BE2C (cell line): ENCODE measurements at regions not wholly inside any gene's neighbourhood (a gene's known extent, or its start where the extent isn't known, plus 50 kb on each side); places are given as distances from the start of the nearest gene placed in this dataset.

Experiments
- DNase-seq: peaks from one replicate; pipeline ENCODE4 v3.0.0-alpha.2; 2020
- H3K27me3 ChIP-seq: fragments of 250-450 bp; sonication (Bioruptor Pico); 2 replicates; pipeline ENCODE4 v1.5.1; 2020; ENCODE audit warnings: mild to moderate bottlenecking
- H3K36me3 ChIP-seq: fragments of 250-450 bp; sonication (Bioruptor Pico); 2 replicates; pipeline ENCODE4 v1.5.1; 2020; ENCODE audit warnings: mild to moderate bottlenecking
- H3K4me1 ChIP-seq: fragments of 250-450 bp; sonication (Bioruptor Pico); 2 replicates; pipeline ENCODE4 v1.5.1; 2020
- H3K4me3 ChIP-seq: 2 replicates; pipeline ENCODE4 v1.5.1; 2011; ENCODE audit warnings: low read depth, low read length
- H3K9me3 ChIP-seq: fragments of 250-450 bp; sonication (Bioruptor Pico); 2 replicates; pipeline ENCODE4 v1.5.1; 2020
- TF ChIP-seq, protein P1 (sequence below): IDR thresholded peaks from 2 replicates; pipeline ENCODE4 v1.5.1; 2012; ENCODE audit warnings: mild to moderate bottlenecking, low read depth, low read length

DNA sequence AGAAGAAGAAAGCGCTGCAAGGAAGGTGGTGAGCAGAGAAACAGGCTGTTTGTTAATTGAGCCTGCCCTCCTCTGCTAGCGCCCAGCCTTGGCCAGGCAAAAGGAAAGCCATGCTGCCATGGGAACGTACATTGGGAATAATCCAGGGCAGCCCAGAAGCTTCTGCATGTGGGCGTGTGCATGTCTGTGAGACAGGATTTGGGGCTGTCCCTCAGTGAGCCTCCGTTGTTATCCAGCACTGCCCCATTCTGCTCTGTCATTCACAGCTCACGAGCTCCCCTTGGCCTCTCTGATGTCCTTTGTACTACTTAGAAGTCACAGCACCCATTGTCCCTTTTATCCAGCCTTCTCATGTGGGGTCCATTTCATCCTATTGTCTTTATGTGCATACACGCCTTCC, 239.1 kb upstream of the ROPN1 start:
- TF ChIP-seq, protein P1, sequence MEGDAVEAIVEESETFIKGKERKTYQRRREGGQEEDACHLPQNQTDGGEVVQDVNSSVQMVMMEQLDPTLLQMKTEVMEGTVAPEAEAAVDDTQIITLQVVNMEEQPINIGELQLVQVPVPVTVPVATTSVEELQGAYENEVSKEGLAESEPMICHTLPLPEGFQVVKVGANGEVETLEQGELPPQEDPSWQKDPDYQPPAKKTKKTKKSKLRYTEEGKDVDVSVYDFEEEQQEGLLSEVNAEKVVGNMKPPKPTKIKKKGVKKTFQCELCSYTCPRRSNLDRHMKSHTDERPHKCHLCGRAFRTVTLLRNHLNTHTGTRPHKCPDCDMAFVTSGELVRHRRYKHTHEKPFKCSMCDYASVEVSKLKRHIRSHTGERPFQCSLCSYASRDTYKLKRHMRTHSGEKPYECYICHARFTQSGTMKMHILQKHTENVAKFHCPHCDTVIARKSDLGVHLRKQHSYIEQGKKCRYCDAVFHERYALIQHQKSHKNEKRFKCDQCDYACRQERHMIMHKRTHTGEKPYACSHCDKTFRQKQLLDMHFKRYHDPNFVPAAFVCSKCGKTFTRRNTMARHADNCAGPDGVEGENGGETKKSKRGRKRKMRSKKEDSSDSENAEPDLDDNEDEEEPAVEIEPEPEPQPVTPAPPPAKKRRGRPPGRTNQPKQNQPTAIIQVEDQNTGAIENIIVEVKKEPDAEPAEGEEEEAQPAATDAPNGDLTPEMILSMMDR = no peak
- no peak for DNase-seq
- H3K9me3 ChIP-seq = peaks cover 11% of the 10 kb centered on the region
- no peaks in the 10 kb centered on the region for H3K27me3 ChIP-seq
- peaks cover 18% of the 10 kb centered on the region for H3K36me3 ChIP-seq
- H3K4me3 ChIP-seq = no peak overlapping the region
- peaks cover 19% of the 10 kb centered on the region for H3K4me1 ChIP-seq

DNA sequence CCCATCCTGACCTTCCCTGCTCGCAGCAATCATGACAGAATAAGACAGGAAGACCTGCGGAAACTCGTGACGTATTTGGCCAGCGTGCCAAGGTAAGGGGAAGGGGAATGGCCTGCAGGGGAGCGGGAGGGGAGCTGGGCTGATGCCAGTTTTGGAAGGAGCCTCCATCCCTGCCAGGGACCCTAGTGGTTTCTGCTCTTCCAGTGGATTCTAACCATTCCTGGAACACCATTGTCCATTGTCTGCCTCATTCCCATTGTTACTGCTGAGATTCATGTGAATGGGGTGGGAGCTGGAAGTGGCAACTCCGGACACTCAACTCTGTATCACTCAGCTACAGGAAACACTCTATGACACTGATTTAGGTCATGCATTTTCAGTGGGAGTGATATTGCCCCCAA, 242.9 kb upstream of the ROPN1 start:
- Histone ChIP-seq H3K9me3 (no peaks in the 10 kb centered on the region), H3K36me3 (peaks cover 32% of the 10 kb centered on the region), H3K4me1 (peaks cover 8% of the 10 kb centered on the region), H3K27me3 (no peaks in the 10 kb centered on the region), H3K4me3 (no peak overlapping the region)
- TF ChIP-seq, protein P1 = no peak
- DNase-seq = no peak

DNA sequence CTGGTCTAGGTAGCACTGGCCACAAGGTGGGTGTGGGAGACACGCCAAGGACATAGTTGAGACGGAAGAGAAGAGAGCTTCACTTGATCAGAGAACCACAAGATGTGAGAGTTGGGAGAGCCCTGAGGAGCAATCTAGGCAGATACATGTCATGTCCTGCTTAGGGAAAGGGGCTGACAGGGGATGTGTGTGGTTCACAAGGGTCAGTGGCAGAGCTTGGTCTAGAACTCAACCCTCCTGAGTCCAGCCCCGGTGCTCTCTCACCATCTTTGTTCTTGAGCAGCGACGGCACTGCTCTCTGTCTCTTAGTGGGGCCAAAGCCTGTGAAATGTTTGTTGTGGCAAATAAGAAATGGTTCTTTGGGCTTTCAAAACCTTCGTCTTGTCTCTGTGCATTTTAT, 243.5 kb upstream of the ROPN1 start:
- no peak for DNase-seq
- TF ChIP-seq, protein P1 = no peak
- Histone ChIP-seq H3K4me3 (no peak overlapping the region), H3K27me3 (no peaks in the 10 kb centered on the region), H3K36me3 (peaks cover 37% of the 10 kb centered on the region), H3K4me1 (peaks cover 5% of the 10 kb centered on the region), H3K9me3 (no peaks in the 10 kb centered on the region)

DNA sequence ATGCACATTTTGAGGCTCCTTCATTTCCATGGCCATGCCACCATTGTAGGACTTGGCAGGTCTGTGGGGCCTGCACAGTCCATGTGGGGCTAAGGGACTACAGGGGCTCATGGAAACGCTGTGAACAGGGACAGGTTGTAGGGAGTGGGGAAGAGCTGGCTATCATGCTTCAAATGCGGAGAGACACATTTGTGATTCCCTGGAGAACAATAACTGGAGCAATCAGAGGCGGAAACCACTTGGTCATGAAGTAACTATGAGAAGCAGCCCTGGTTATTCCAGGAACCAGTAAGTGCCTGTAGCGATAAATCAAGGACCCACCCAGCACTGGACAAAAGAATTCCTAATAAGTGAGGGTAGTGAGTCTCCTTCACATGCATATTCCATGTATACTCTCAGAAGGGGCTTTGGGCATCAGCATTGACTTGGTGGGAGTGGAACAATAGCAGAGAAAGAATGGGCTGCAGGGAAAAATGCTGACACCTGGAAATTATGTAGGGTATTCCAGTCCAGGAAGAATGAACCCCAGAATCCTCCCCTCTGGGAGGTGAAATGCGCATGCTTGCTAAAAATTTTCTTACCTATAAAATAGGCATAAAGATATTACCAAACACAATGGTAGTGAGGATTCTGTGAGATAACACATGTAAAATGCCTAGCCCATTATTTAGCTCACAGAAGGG, 251.4 kb upstream of the ROPN1 start:
- DNase-seq = peak; percentile 18
- Histone ChIP-seq H3K9me3 (no peaks in the 10 kb centered on the region), H3K36me3 (peaks cover 19% of the 10 kb centered on the region)

DNA sequence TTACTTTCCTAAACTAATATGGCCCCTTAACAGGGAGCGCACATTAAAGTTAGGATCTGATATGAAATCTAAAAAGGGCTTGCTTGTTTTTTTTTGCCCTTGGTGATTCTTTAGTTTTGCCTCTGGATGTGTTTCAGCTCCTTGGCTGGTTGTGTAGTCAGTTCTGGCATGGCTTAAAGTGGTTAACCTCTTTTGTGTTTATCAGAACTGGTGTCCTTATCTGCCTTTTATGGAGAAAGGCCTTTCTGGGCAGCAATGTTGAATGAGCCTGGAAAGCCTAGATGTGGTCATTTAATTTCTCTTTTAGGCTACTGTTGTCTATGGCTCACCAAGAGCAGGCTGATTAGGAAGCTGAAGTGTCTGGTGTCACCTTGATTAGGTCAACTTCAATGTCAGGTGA, 254.5 kb upstream of the ROPN1 start:
- Histone ChIP-seq H3K4me1 (peaks cover 45% of the 10 kb centered on the region), H3K9me3 (no peaks in the 10 kb centered on the region), H3K4me3 (no peak overlapping the region), H3K27me3 (no peaks in the 10 kb centered on the region), H3K36me3 (no peaks in the 10 kb centered on the region; the same call in 1 of the 2 replicates)
- peak; percentile 44 for DNase-seq
- TF ChIP-seq, protein P1 = no peak

More for the DNA sequence above, 251.4 kb upstream of the ROPN1 start:
- Histone ChIP-seq H3K4me3 (no peak overlapping the region), H3K27me3 (no peaks in the 10 kb centered on the region), H3K4me1 (peaks cover 27% of the 10 kb centered on the region)
- TF ChIP-seq, protein P1 = no peak

DNA sequence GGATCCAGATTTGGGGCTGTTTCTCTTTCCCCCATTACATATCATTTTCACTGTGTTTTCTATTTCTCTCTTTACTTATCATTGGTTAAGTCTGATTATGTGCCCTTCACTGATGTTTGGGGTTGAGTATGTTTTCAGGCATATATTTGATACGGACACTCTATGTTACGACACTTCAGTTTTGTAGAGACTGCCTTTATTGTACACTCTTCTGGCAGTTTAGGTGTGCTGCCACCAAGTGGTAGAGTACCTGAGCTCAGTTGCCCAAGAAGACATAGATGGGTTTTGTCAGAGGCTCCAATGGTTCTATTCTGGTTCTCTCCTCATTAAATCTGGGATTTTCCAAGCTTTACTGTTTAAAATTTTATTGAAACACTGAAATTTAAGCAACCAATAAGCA, 255.0 kb upstream of the ROPN1 start:
- TF ChIP-seq, protein P1 = peak; percentile 90
- Histone ChIP-seq H3K4me3 (no peak overlapping the region), H3K4me1 (peaks cover 45% of the 10 kb centered on the region), H3K36me3 (no peaks in the 10 kb centered on the region), H3K27me3 (no peaks in the 10 kb centered on the region), H3K9me3 (no peaks in the 10 kb centered on the region)
- peak; percentile 60 for DNase-seq
